ENCODE measurements at regions not wholly inside any gene's neighbourhood (a gene's known extent, or its start where the extent isn't known, plus 50 kb on each side); places are given as distances from the start of the nearest gene placed in this dataset.

DNA sequence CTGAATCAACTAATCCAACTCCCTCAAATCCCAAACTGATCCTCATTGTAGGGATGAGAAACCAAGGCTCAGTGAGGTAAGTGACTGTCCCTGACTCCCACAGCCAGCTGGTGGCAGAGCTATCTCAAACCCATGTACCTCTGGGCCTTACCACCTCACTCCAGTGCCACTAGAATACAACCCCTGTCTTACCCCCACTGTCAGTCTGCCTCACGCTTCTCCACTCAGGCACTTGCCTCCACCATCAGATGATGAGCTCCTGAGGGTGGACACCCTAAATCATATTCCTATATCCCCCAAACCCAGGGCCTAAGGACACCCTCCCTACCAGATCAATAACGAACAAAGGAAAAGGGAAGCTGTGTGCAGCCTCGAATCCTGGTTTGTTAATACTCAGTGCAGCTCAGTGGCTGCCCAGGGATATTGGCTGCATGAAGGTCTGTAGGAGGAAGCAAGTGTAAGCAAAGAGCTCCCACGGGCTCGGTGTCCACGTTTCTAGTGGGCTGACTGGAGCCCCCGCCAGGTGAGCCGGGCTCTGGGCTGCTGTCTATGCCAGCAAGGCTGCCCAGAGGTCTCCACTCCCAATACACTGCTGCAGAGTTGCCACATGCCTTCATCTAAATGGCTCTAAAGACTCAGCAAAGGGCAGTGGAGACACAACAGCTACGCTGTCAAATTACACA lies 533.4 kb downstream of the MATN1 start:
- DNase-seq, result no peak
- H3K36me3 ChIP-seq (ENCODE audit: control insufficient read depth in 4 of 4, insufficient read depth in 4 of 4, low read length in 4 of 4), result no peaks in the 10 kb centered on the region
- WGBS, 2 donors, result 79 to 80% methylated on average over 9 of the region's 9 CpGs

DNA sequence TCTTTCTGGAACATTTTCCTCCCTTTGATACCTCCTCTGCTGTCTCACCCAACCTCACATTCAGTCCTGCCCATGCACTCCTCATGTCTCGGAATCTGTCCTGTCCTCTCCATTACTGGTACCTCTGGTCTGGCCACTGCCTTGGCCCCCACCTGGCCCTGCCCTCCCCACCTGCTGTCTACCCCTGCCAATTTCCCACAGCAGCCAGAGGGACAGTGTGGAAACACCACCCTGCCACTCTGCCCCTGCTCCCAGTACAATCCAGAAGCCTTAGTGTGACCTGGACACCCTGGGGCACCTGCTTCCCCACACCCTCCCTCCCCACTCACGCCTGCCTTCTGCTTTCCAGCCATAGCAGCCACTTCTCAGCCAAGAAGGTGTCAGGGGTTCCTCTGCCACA lies 534.4 kb downstream of the MATN1 start:
- WGBS, 2 donors, result 86 to 93% methylated on average over 2 of the region's 2 CpGs
- peaks cover 0 to 3% (median 0%) of the 10 kb centered on the region in 3 donors for H3K27me3 ChIP-seq (ENCODE audit: control insufficient read depth in 3 of 3, insufficient read depth in 3 of 3, low read length in 2 of 3)
- no peak overlapping the region for H3K27ac ChIP-seq (ENCODE audit: low read depth in 1 of 2, low read length in 1 of 2)
- TF ChIP-seq, protein P1, sequence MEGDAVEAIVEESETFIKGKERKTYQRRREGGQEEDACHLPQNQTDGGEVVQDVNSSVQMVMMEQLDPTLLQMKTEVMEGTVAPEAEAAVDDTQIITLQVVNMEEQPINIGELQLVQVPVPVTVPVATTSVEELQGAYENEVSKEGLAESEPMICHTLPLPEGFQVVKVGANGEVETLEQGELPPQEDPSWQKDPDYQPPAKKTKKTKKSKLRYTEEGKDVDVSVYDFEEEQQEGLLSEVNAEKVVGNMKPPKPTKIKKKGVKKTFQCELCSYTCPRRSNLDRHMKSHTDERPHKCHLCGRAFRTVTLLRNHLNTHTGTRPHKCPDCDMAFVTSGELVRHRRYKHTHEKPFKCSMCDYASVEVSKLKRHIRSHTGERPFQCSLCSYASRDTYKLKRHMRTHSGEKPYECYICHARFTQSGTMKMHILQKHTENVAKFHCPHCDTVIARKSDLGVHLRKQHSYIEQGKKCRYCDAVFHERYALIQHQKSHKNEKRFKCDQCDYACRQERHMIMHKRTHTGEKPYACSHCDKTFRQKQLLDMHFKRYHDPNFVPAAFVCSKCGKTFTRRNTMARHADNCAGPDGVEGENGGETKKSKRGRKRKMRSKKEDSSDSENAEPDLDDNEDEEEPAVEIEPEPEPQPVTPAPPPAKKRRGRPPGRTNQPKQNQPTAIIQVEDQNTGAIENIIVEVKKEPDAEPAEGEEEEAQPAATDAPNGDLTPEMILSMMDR (IDR thresholded peaks at IDR 0.05; ENCODE audit: control extremely low read depth, extremely low read depth), result no peak
- peaks cover 0 to 6% (median 0%) of the 10 kb centered on the region in 5 donors for H3K4me1 ChIP-seq (ENCODE audit: control insufficient read depth in 5 of 5, insufficient read depth in 5 of 5, low read length in 5 of 5)
- no peak overlapping the region for H3K9ac ChIP-seq (ENCODE audit: insufficient read depth in 1 of 2, low read length in 2 of 2)
- H3K4me3 ChIP-seq, result no peak overlapping the region
- DNase-seq (no peak), ATAC-seq (ENCODE audit: insufficient read depth, low FRiP score) (no peak)
- no peaks in the 10 kb centered on the region for H3K9me3 ChIP-seq (ENCODE audit: control insufficient read depth in 4 of 4, insufficient read depth in 3 of 4, low read length in 3 of 4)
- no peaks in the 10 kb centered on the region for H3K36me3 ChIP-seq (ENCODE audit: control insufficient read depth in 4 of 4, insufficient read depth in 4 of 4, low read length in 4 of 4)

More for the DNA sequence above, 533.4 kb downstream of the MATN1 start:
- Histone ChIP-seq H3K27me3 (ENCODE audit: control insufficient read depth in 3 of 3, insufficient read depth in 3 of 3, low read length in 2 of 3) (peaks cover 0 to 3% (median 0%) of the 10 kb centered on the region in 3 donors), H3K4me3 (no peak overlapping the region), H3K27ac (ENCODE audit: low read depth in 1 of 2, low read length in 1 of 2) (no peak overlapping the region), H3K9ac (ENCODE audit: insufficient read depth in 1 of 2, low read length in 2 of 2) (no peak overlapping the region), H3K9me3 (ENCODE audit: control insufficient read depth in 4 of 4, insufficient read depth in 3 of 4, low read length in 3 of 4) (no peaks in the 10 kb centered on the region), H3K4me1 (ENCODE audit: control insufficient read depth in 5 of 5, insufficient read depth in 5 of 5, low read length in 5 of 5) (peaks cover 0 to under 1% (median 0%) of the 10 kb centered on the region in 5 donors)
- TF ChIP-seq, protein P1 (IDR thresholded peaks at IDR 0.05; ENCODE audit: control extremely low read depth, extremely low read depth), result no peak
- ATAC-seq (ENCODE audit: insufficient read depth, low FRiP score), result no peak

DNA sequence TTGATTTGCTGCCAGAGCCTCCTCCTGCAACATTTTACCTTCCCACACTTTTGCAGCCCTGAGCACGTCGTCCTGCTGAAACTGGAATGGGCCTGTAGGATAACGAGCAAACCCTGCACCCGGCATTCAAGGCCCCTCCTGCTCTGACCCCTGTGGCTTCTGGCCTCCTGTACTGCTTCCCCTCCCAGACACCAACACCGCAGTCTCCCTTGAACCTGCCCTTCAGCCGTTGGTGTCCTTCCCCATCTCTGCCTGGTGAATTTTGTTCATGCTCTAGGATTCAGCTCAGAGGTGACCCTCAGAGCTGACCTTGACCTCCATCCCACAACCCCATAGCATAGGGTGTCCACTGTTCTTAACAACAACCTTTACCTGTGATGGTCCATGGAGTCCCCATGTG lies 535.1 kb downstream of the MATN1 start:
- ATAC-seq (ENCODE audit: insufficient read depth, low FRiP score) (no peak), DNase-seq (no peak)
- Histone ChIP-seq H3K9ac (ENCODE audit: insufficient read depth in 1 of 2, low read length in 2 of 2) (no peak overlapping the region), H3K27ac (ENCODE audit: low read depth in 1 of 2, low read length in 1 of 2) (no peak overlapping the region), H3K9me3 (ENCODE audit: control insufficient read depth in 4 of 4, insufficient read depth in 3 of 4, low read length in 3 of 4) (no peaks in the 10 kb centered on the region), H3K36me3 (ENCODE audit: control insufficient read depth in 4 of 4, insufficient read depth in 4 of 4, low read length in 4 of 4) (no peaks in the 10 kb centered on the region), H3K27me3 (ENCODE audit: control insufficient read depth in 3 of 3, insufficient read depth in 3 of 3, low read length in 2 of 3) (peaks cover 0 to 3% (median 0%) of the 10 kb centered on the region in 3 donors), H3K4me3 (no peak overlapping the region), H3K4me1 (ENCODE audit: control insufficient read depth in 5 of 5, insufficient read depth in 5 of 5, low read length in 5 of 5) (peaks cover 0 to 6% (median 0%) of the 10 kb centered on the region in 5 donors)
- 68 to 82% methylated on average over 6 of the region's 6 CpGs for WGBS, 2 donors
- TF ChIP-seq, protein P1 (IDR thresholded peaks at IDR 0.05; ENCODE audit: control extremely low read depth, extremely low read depth), result no peak
